ENCODE measurements at regions not wholly inside any gene's neighbourhood (a gene's known extent, or its start where the extent isn't known, plus 50 kb on each side); places are given as distances from the start of the nearest gene placed in this dataset.

DNA sequence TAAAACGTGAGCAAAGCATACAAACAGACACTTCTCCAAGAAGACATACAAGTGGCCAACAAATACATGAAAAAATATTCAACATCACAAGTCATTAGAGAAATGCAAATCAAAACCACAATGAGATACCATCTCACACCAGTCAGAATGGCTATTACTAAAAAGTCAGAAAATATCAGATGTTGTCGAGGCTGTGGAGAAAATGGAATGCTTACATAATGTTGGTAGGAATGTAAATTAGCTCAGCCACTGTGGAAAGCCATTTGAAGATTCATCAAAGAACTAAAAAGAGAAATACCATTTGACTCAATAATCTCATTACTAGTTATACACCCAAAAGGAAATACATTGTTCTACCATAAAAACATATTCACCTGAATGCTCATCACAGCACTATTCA, 825.7 kb downstream of the SUCLG1 start:
- in situ Hi-C loops (cut with MboI) (no loop called here), intact Hi-C loops (cut with micrococcal nuclease) (no loop called here)
- Histone ChIP-seq H3K36me3 (ENCODE audit: control insufficient read depth, insufficient read depth, low read length) (no peaks in the 10 kb centered on the region), H3K4me1 (replicated peaks in 1 of 2; ENCODE audit: control insufficient read depth in 2 of 2, insufficient read depth in 2 of 2, low read length in 2 of 2) (no peaks in the 10 kb centered on the region), H2AFZ (ENCODE audit: low read depth, low read length) (no peak overlapping the region), H3K9me3 (replicated peaks; ENCODE audit: control insufficient read depth, insufficient read depth, low read depth, low read length) (no peaks in the 10 kb centered on the region), H3K27me3 (ENCODE audit: control insufficient read depth in 2 of 2, insufficient read depth in 2 of 2, low read length in 2 of 2) (no peaks in the 10 kb centered on the region), H3K4me2 (ENCODE audit: insufficient read depth, low read length) (no peak overlapping the region), H3K4me3 (no peak overlapping the region), H3K9me1 (ENCODE audit: control insufficient read depth, insufficient read depth, low read length) (no peaks in the 10 kb centered on the region), H3K79me2 (ENCODE audit: control insufficient read depth, insufficient read depth, low read length) (no peaks in the 10 kb centered on the region), H3K27ac (ENCODE audit: extremely low read depth, low read depth, low read length) (no peak overlapping the region), H4K20me1 (replicated peaks; ENCODE audit: control insufficient read depth, insufficient read depth, low read length) (no peaks in the 10 kb centered on the region), H3K9ac (ENCODE audit: insufficient read depth in 1 of 2, low read depth in 2 of 2, low read length in 2 of 2) (no peak overlapping the region)
- no peak for TF ChIP-seq RBM25 (IDR thresholded peaks at IDR 0.05; ENCODE audit: low read depth, low read length, severe bottlenecking)
- no peak for TF ChIP-seq BRD4 (IDR thresholded peaks at IDR 0.05)
- TF ChIP-seq, protein P1, sequence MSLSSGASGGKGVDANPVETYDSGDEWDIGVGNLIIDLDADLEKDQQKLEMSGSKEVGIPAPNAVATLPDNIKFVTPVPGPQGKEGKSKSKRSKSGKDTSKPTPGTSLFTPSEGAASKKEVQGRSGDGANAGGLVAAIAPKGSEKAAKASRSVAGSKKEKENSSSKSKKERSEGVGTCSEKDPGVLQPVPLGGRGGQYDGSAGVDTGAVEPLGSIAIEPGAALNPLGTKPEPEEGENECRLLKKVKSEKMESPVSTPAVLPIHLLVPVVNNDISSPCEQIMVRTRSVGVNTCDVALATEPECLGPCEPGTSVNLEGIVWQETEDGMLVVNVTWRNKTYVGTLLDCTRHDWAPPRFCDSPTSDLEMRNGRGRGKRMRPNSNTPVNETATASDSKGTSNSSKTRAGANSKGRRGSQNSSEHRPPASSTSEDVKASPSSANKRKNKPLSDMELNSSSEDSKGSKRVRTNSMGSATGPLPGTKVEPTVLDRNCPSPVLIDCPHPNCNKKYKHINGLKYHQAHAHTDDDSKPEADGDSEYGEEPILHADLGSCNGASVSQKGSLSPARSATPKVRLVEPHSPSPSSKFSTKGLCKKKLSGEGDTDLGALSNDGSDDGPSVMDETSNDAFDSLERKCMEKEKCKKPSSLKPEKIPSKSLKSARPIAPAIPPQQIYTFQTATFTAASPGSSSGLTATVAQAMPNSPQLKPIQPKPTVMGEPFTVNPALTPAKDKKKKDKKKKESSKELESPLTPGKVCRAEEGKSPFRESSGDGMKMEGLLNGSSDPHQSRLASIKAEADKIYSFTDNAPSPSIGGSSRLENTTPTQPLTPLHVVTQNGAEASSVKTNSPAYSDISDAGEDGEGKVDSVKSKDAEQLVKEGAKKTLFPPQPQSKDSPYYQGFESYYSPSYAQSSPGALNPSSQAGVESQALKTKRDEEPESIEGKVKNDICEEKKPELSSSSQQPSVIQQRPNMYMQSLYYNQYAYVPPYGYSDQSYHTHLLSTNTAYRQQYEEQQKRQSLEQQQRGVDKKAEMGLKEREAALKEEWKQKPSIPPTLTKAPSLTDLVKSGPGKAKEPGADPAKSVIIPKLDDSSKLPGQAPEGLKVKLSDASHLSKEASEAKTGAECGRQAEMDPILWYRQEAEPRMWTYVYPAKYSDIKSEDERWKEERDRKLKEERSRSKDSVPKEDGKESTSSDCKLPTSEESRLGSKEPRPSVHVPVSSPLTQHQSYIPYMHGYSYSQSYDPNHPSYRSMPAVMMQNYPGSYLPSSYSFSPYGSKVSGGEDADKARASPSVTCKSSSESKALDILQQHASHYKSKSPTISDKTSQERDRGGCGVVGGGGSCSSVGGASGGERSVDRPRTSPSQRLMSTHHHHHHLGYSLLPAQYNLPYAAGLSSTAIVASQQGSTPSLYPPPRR (CRISPR knock-in tag; IDR thresholded peaks at IDR 0.05; ENCODE audit: borderline replicate concordance), result no peak
- no peak for TF ChIP-seq DDX20 (tag; IDR thresholded peaks at IDR 0.05; ENCODE audit: low read depth)
- TF ChIP-seq POLR2A (conservative IDR thresholded peaks at IDR 0.05), result no peak
- ATAC-seq, result no peak
- no TSS peak for BruUV-seq (replicated peaks)
- no peak for DNase-seq (ENCODE audit: extremely low read depth in 1 of 4, low spot score in 3 of 4)
- FAIRE-seq, result no peak
- ChIA-PET CTCF (ENCODE audit: low intra/inter-chr PET ratio) (no interaction called here), POLR2A (no interaction called here)
- WGBS (ENCODE audit: insufficient coverage, low coverage, missing lambda C conversion rate), result 0% methylated on average over 2 of the region's 2 CpGs
